Astrocyte of the hippocampus (primary cell): ENCODE measurements at regions not wholly inside any gene's neighbourhood (a gene's known extent, or its start where the extent isn't known, plus 50 kb on each side); places are given as distances from the start of the nearest gene placed in this dataset.
A peak's percentile ranks its signal among the peaks of the same experiment; 100 is the strongest.

Experiments
- DNase-seq: peaks from one replicate; pipeline ENCODE4 v3.0.0; 2011; ENCODE audit warnings: low read depth, low spot score

DNA sequence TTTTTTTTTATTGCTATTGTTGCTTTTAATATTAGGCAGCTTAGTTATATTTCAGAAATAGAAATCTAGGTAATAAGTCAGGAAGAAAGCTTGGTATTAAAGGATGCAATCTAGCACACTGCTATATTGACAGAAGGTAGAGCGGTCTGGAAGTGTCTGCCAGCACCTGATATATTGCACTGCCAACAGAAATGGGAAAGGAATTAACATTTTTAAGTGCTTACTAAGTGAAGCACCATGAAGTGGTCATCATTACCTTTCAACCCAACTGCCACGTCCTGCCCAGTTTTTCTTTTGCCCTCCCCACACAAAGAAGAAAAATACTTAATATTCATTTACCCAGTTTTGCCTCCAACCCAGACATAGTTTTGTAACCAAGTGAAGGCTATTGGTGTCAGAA, 163.5 kb downstream of the KITLG start:
- no peak for DNase-seq

- no peak for DNase-seq
Observed at GRCh38 chr12:88417531-88417930, 162.7 kb downstream of the KITLG start.

DNA sequence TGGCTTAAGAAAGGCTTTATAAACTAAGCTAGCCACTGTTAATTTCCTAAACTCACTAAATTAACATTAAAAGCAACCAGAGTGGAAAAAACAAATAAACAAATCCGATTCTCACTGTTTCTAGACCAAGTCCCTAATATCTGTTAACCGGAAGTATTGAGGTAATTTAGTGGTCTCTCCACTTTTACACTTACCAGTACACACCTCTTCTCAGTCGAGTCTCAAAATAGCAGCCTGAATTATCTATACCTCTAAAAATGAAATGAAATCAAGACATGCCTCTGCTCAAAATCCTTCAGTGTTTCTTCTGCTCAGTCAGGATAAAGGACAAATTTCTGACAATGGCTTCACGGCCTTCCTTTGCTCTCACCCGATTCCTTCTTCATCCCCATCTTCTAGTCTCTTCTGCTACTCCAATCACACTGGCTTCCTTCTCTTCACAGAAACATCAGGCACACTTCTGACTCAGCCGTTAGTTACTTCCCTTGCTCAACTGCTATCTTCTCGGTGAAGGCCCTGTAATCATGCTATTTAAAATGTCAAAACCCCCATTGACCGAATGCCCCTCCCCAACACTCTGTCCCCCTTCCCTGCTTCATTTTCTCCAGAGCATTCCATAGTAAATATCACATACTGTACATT, 161.3 kb downstream of the KITLG start:
- DNase-seq: no peak

DNA sequence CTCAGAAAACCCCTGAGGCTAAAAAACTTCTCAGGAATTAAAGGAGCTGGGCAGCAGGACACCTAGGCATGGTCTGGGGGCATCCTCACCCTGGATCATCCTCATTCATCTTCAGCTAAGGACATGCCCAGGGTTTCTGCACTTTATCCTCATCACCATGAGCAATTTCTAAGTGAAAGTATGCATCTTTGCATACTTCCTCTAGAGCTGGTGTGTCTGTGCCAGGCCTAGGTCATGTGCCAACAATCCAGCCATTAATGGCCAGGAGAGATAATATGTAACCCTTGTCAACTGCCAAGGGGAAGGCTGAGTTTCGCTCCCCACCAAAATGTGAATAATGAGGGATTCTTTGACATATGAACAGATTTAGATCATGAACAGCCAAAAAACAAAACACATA, 160.5 kb downstream of the KITLG start:
- peak; percentile 52 for DNase-seq

DNA sequence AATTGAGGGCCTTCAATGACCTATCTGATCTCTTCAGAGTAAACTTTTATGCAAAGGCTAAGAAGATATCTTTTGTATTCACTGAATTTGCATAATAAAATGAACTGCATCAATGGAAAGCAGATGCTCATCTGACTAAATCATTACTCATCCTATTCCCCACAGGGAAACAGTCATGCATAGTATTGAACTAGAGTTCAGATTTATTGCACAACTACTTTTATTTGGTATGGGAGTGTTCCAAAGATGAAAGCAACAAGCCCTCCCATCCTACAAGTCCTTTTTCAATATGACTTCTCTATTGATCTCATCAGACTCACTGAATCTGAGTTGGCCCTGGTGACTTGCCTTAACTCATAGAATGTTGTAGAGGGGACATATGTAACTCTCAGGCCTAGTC, 159.8 kb downstream of the KITLG start:
- peak; percentile 39 for DNase-seq

- DNase-seq: no peak
Observed at GRCh38 chr12:88424791-88425730, 155.2 kb downstream of the KITLG start.

DNA sequence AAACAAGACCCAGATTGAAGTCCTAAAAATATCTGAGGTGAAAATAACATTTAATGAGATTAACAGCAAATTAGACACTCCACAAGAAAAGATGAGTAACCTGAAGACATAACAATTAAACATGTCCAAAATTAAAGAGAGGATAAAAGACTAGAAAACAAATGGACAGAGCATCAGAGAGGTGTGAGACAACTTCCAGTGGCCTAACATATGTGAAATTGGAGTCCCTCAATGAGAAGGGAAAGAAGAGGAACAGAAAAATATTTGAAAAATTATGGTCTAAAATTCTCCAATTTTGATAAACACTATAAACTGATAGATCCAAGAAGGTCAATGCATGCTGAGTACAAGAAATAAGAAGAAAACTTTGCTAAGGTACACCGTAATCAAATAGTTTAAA, 151.9 kb downstream of the KITLG start:
- DNase-seq: no peak

- DNase-seq: no peak
Observed at GRCh38 chr12:88431246-88431645, 149.0 kb downstream of the KITLG start.

DNA sequence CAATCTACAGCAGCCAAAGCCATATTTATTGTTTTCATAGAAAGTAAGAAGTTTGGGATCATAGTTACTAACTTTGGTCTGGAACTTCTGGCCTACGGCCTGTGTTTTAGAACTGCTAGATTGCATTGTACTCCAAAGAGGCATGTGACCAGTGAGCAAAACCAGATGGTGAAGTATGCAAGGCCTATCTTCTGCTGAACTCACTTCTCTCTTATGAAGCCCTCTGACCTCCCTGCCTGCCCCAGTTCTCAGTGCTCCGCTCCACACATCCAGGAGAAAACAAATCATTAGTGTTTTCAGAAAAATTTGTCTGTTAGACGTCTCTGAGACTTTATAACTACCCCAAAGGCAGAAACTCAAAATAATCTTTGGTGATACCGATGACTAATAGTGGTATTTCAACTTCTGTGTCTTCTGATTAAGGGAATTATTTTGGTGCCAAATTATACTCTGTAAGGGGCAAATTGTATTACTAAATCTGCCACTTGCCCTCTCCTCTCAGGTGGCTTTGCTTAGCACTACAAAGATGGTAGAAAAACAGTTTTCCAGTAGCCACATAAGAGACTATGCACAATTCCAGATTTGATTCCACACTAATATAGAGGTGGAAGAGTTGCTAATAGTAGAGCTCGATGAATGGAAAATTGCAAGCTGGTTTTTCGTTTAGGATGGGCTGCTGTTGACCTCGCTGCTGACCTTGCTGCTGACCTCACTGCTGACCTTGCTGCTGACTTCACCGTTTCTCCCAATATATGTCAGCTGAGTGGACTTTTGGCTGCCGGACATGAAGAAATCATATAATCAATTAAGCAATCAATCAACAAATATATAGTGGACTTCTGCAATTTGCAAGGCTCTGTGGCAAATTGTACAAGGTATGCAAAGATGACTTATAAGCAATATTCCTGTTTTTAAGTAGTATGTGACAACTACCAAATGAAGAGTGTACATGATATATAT, 147.5 kb downstream of the KITLG start:
- no peak for DNase-seq

- no peak for DNase-seq
Observed at GRCh38 chr12:88433997-88434703, 146.1 kb downstream of the KITLG start.

- no peak for DNase-seq
Observed at GRCh38 chr12:88435334-88436076, 144.8 kb downstream of the KITLG start.

DNA sequence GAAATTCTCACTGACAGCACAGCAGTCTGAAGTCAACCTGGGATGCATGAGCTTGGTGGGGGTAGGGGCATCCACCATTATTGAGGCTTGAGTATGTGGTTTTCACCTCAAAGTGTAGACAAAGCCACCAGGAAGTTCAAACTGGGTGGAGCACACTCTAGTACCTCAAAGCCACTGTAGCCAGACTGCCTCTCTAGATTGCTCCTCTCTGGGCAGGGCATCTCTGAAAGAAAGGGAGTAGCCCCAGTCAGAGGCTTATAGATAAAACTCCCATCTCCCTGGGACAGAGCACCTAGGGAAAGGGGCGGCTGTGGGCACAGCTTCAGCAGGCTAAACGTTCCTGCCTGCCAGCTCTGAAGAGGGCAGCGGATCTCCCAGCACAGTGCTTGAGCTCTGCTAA, 143.0 kb downstream of the KITLG start:
- no peak for DNase-seq
